ENCODE measurements at regions not wholly inside any gene's neighbourhood (a gene's known extent, or its start where the extent isn't known, plus 50 kb on each side); places are given as distances from the start of the nearest gene placed in this dataset.

- TF ChIP-seq EZH2 (IDR thresholded peaks at IDR 0.05; ENCODE audit: insufficient read depth, low read length), result no peak
- TF ChIP-seq CTCF (IDR thresholded peaks at IDR 0.05; ENCODE audit: insufficient read depth, low read depth, low read length), result no peak
Measured at GRCh38 chr4:96543346-96543745, 703.5 kb downstream of the PDHA2 start.
